ENCODE measurements at regions not wholly inside any gene's neighbourhood (a gene's known extent, or its start where the extent isn't known, plus 50 kb on each side); places are given as distances from the start of the nearest gene placed in this dataset.

DNA sequence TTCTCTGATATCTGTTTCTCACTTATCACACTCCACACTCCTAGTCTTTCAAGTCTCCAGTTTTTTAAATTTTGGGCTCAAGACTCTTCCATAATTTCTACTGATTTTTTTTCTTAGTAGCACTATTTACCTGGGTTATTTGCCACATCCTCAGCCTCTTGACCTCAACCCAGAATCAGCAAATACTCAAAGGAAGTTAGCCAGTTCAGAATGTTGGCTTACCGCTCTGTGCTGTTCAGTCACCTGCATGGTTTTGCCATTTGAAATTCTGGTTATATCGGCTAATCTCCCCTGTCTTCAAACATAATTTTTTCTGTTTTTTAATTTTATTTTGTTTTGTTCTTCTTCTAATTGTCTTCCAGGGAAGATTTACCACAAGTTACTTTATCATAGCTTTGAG, 412.6 kb downstream of the PTH2R start:
- POLR2A ChIA-PET = no interaction called here
- H3K4me3 Mint-ChIP-seq = no peak overlapping the region
- CTCF ChIA-PET = no interaction called here

DNA sequence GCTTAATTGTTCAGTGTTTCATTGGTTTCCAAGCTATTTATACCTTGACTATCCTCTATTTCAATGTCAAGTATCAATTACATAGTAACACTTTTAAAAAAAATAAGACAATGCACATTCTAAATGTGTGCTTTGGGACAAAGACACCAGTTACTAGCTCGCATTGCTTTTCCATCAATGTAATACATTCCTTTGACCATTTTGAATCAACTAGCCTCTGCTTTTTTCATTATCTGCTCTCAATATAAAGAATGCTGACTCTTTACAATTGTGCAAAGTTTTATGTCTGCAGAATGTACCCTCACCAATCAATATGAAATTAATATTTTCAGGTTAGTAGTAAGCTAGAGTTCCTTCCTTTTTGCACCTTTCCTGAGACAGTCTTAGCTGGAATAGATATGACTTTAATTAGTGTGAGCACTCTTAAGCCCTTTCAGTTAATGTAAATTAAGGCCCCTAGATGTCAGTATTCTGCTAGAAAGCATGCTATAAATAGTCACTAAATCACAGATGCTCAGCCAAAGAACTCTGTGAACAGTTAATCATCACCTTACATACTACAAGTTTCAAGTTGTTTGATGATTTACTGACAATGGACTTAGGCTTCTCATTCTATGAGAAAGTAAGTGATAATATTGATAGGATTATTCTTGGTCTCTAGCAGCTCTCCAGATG, 413.6 kb downstream of the PTH2R start:
- no peaks in the 10 kb centered on the region for H3K36me3 Mint-ChIP-seq
- POLR2A ChIA-PET = no interaction called here
- Histone ChIP-seq H3K36me3 (ENCODE audit: control insufficient read depth in 2 of 3, insufficient read depth in 3 of 3, low read length in 3 of 3) (no peaks in the 10 kb centered on the region), H3K27me3 (ENCODE audit: control insufficient read depth in 2 of 2, insufficient read depth in 2 of 2, low read length in 2 of 2) (no peaks in the 10 kb centered on the region), H3K9me3 (ENCODE audit: control insufficient read depth in 2 of 3, low read length in 3 of 3) (no peaks in the 10 kb centered on the region), H3K27ac (ENCODE audit: low read depth, low read length) (no peak overlapping the region), H3K4me1 (ENCODE audit: control insufficient read depth in 2 of 2, insufficient read depth in 2 of 2, low read length in 2 of 2) (no peaks in the 10 kb centered on the region), H3K4me3 (ENCODE audit: low read length) (no peak overlapping the region)
- no peaks in the 10 kb centered on the region for H3K27me3 Mint-ChIP-seq
- H3K27ac Mint-ChIP-seq = no peak overlapping the region
- ATAC-seq (no peak), DNase-seq (no peak)
- no peaks in the 10 kb centered on the region for H3K4me1 Mint-ChIP-seq
- CTCF ChIA-PET = no interaction called here
- H3K9me3 Mint-ChIP-seq = peaks cover 0 to 2% (median 0%) of the 10 kb centered on the region in 11 donors
- intact Hi-C loops (cut with micrococcal nuclease) = no loop called here
- H3K4me3 Mint-ChIP-seq = no peak overlapping the region

More for the DNA sequence above, 412.6 kb downstream of the PTH2R start:
- Mint-ChIP-seq H3K9me3 (peaks cover 0 to 2% (median 0%) of the 10 kb centered on the region in 11 donors), H3K36me3 (no peaks in the 10 kb centered on the region), H3K27ac (no peak overlapping the region), H3K27me3 (no peaks in the 10 kb centered on the region), H3K4me1 (no peaks in the 10 kb centered on the region)
- Histone ChIP-seq H3K27me3 (ENCODE audit: control insufficient read depth in 2 of 2, insufficient read depth in 2 of 2, low read length in 2 of 2) (no peaks in the 10 kb centered on the region), H3K27ac (ENCODE audit: low read depth, low read length) (no peak overlapping the region), H3K4me1 (ENCODE audit: control insufficient read depth in 2 of 2, insufficient read depth in 2 of 2, low read length in 2 of 2) (no peaks in the 10 kb centered on the region), H3K4me3 (ENCODE audit: low read length) (no peak overlapping the region), H3K9me3 (ENCODE audit: control insufficient read depth in 2 of 3, low read length in 3 of 3) (no peaks in the 10 kb centered on the region), H3K36me3 (ENCODE audit: control insufficient read depth in 2 of 3, insufficient read depth in 3 of 3, low read length in 3 of 3) (no peaks in the 10 kb centered on the region)
- DNase-seq = no peak
- intact Hi-C loops (cut with micrococcal nuclease) = no loop called here
- ATAC-seq = no peak

DNA sequence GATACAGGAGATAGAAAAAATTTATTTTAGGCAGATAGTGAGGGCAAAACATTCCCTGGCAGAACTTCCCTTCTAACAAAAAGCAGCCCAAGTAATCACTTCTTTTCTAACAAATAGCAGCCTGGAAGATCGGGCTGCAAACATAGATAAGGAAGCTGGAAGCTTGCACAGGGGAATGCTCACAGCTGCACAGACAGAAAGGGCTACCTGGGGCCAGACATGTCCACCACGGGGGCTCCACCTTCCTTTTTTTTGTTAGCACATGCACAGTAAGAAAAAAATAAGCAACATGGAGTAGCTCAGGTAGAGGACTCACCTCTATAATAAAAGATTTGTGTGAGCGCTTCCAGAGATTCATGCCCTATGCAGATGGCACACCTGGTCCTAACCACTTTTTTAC, 420.5 kb downstream of the PTH2R start:
- Histone ChIP-seq H3K4me1 (ENCODE audit: control insufficient read depth in 2 of 2, insufficient read depth in 2 of 2, low read length in 2 of 2) (no peaks in the 10 kb centered on the region), H3K4me3 (ENCODE audit: low read length) (no peak overlapping the region), H3K9me3 (ENCODE audit: control insufficient read depth in 2 of 3, low read length in 3 of 3) (no peaks in the 10 kb centered on the region), H3K27ac (ENCODE audit: low read depth, low read length) (no peak overlapping the region), H3K27me3 (ENCODE audit: control insufficient read depth in 2 of 2, insufficient read depth in 2 of 2, low read length in 2 of 2) (no peaks in the 10 kb centered on the region), H3K36me3 (ENCODE audit: control insufficient read depth in 2 of 3, insufficient read depth in 3 of 3, low read length in 3 of 3) (no peaks in the 10 kb centered on the region)
- POLR2A ChIA-PET = no interaction called here
- DNase-seq (no peak), ATAC-seq (no peak)
- Mint-ChIP-seq H3K36me3 (no peaks in the 10 kb centered on the region), H3K27me3 (no peaks in the 10 kb centered on the region), H3K4me3 (no peak overlapping the region), H3K27ac (no peak overlapping the region), H3K9me3 (peaks cover 0 to 12% (median 6%) of the 10 kb centered on the region in 11 donors), H3K4me1 (no peaks in the 10 kb centered on the region)
- intact Hi-C loops (cut with micrococcal nuclease) = no loop called here
- CTCF ChIA-PET = no interaction called here

DNA sequence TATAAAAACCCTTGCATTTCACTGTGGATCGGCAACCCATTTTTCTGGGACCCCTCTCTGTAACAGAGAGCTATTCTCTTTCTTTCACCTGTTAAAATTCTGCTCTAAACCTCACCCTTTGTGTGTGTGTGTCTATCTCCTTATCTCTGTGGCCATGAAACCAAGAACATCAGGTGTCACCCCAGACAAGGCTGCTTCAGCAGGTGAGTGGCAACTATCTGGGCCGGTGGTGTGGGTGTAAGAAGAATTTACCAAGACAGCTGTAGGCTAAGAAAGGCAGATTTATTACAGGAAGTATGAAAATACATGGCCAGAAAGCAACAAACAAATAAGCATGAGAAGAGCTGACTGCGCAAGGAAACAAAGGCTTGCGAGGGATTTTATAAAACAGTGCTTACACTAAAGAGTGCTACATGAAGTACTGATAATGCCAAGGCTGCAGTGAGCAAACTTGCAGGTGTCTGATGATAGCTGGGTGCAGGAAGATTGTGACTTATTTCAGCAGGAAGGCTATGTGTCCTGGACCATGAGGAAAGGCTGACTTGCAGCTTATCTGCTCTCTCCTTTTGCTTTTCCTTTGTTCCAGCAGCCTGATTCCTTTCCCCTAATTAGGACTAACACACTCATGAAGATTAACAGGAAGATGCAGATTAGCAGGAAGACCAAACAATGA, 421.1 kb downstream of the PTH2R start:
- no peak overlapping the region for H3K27ac ChIP-seq (ENCODE audit: low read depth, low read length)
- Mint-ChIP-seq H3K9me3 (peaks cover 0 to 13% (median 6%) of the 10 kb centered on the region in 11 donors), H3K4me1 (no peaks in the 10 kb centered on the region), H3K27ac (no peak overlapping the region), H3K27me3 (no peaks in the 10 kb centered on the region), H3K36me3 (no peaks in the 10 kb centered on the region), H3K4me3 (no peak overlapping the region)
- CTCF ChIA-PET = no interaction called here
- intact Hi-C loops (cut with micrococcal nuclease) = no loop called here
- no peak overlapping the region for H3K4me3 ChIP-seq (ENCODE audit: low read length)
- H3K4me1 ChIP-seq (ENCODE audit: control insufficient read depth in 2 of 2, insufficient read depth in 2 of 2, low read length in 2 of 2) = no peaks in the 10 kb centered on the region
- no peaks in the 10 kb centered on the region for H3K9me3 ChIP-seq (ENCODE audit: control insufficient read depth in 2 of 3, low read length in 3 of 3)
- ATAC-seq (no peak), DNase-seq (no peak)
- no peaks in the 10 kb centered on the region for H3K27me3 ChIP-seq (ENCODE audit: control insufficient read depth in 2 of 2, insufficient read depth in 2 of 2, low read length in 2 of 2)
- no peaks in the 10 kb centered on the region for H3K36me3 ChIP-seq (ENCODE audit: control insufficient read depth in 2 of 3, insufficient read depth in 3 of 3, low read length in 3 of 3)
- POLR2A ChIA-PET = no interaction called here

DNA sequence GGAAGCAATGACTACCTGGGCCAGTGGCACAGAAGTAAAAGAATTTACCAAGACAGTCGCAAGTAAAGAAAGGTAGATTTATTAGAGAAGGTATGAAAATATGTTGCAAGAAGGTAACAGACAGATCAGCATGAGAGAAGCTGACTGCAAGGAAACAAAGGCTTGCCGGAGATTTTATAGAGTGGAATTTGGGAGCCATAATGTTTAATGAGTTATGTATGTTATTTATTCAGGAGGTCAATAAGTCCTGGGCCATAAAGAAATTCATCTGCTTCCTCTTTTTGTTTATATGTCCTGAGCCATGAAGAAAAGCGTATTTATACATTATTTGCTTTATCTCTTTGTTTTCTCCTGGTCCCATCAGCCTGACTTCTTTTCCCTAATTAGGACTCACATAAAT, 423.6 kb downstream of the PTH2R start:
- no peak overlapping the region for H3K4me3 ChIP-seq (ENCODE audit: low read length)
- POLR2A ChIA-PET = no interaction called here
- Mint-ChIP-seq H3K27me3 (no peaks in the 10 kb centered on the region), H3K4me3 (no peak overlapping the region), H3K9me3 (peaks cover 0 to 29% (median 7%) of the 10 kb centered on the region in 11 donors), H3K27ac (no peak overlapping the region), H3K36me3 (no peaks in the 10 kb centered on the region), H3K4me1 (no peaks in the 10 kb centered on the region)
- CTCF ChIA-PET = no interaction called here
- intact Hi-C loops (cut with micrococcal nuclease) = no loop called here
- H3K9me3 ChIP-seq (ENCODE audit: control insufficient read depth in 2 of 3, low read length in 3 of 3) = no peaks in the 10 kb centered on the region
- no peak for ATAC-seq
- H3K36me3 ChIP-seq (ENCODE audit: control insufficient read depth in 2 of 3, insufficient read depth in 3 of 3, low read length in 3 of 3) = no peaks in the 10 kb centered on the region
- no peak overlapping the region for H3K27ac ChIP-seq (ENCODE audit: low read depth, low read length)
- H3K27me3 ChIP-seq (ENCODE audit: control insufficient read depth in 2 of 2, insufficient read depth in 2 of 2, low read length in 2 of 2) = no peaks in the 10 kb centered on the region
- no peak for DNase-seq
- no peaks in the 10 kb centered on the region for H3K4me1 ChIP-seq (ENCODE audit: control insufficient read depth in 2 of 2, insufficient read depth in 2 of 2, low read length in 2 of 2)

DNA sequence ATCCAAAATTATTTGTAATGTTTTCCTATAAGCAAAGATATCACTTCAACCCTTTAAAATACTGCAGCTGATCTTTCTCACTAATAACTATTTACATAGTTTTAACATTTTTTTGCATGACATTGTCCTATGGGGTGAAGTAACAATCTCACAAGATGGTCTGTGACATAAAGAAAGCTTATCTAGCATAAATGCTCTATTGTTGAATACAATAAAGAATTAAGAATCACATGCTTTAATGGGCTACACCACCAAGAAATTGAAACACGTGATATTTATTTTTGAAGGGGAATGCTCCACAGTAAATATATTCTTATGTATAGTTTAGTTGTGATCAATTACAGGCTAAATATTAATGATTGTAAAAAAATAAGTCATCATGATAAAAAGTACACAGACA, 441.1 kb downstream of the PTH2R start:
- Histone ChIP-seq H3K4me1 (ENCODE audit: control insufficient read depth in 2 of 2, insufficient read depth in 2 of 2, low read length in 2 of 2) (no peaks in the 10 kb centered on the region), H3K27ac (ENCODE audit: low read depth, low read length) (no peak overlapping the region), H3K4me3 (ENCODE audit: low read length) (no peak overlapping the region), H3K27me3 (ENCODE audit: control insufficient read depth in 2 of 2, insufficient read depth in 2 of 2, low read length in 2 of 2) (no peaks in the 10 kb centered on the region), H3K36me3 (ENCODE audit: control insufficient read depth in 2 of 3, insufficient read depth in 3 of 3, low read length in 3 of 3) (no peaks in the 10 kb centered on the region), H3K9me3 (ENCODE audit: control insufficient read depth in 2 of 3, low read length in 3 of 3) (peaks cover 0 to 7% (median 0%) of the 10 kb centered on the region in 3 experiments)
- Mint-ChIP-seq H3K4me1 (no peaks in the 10 kb centered on the region), H3K27me3 (no peaks in the 10 kb centered on the region), H3K4me3 (no peak overlapping the region), H3K27ac (no peak overlapping the region), H3K36me3 (peaks cover 0 to 3% (median 0%) of the 10 kb centered on the region in 5 donors), H3K9me3 (peaks cover 0 to 32% (median 8%) of the 10 kb centered on the region in 11 donors)
- ChIA-PET POLR2A (no interaction called here), CTCF (no interaction called here)
- no peak for DNase-seq
- intact Hi-C loops (cut with micrococcal nuclease) = no loop called here
- ATAC-seq = no peak

DNA sequence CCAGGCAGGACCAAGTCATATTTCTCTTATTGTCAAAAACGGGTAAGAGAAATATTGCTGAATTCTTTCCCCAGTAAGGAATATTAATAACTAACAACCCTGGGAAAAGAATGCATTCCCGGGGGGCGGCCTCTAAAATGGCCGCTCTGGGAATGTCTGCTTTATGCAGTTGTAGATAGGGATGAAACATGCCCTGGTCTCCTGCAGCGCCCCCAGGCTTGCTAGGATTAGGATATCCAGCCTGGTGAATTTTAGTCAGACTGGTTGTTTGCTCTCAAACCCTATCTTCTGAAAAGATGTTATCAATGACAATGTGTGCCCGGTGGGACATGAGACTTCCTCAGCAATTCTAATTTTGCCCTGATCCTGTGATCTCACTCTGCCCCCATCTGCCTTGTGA, 448.1 kb downstream of the PTH2R start:
- Histone ChIP-seq H3K4me3 (ENCODE audit: low read length) (no peak overlapping the region), H3K27ac (ENCODE audit: low read depth, low read length) (no peak overlapping the region), H3K4me1 (ENCODE audit: control insufficient read depth in 2 of 2, insufficient read depth in 2 of 2, low read length in 2 of 2) (no peaks in the 10 kb centered on the region), H3K36me3 (ENCODE audit: control insufficient read depth in 2 of 3, insufficient read depth in 3 of 3, low read length in 3 of 3) (no peaks in the 10 kb centered on the region), H3K27me3 (ENCODE audit: control insufficient read depth in 2 of 2, insufficient read depth in 2 of 2, low read length in 2 of 2) (no peaks in the 10 kb centered on the region), H3K9me3 (ENCODE audit: control insufficient read depth in 2 of 3, low read length in 3 of 3) (no peaks in the 10 kb centered on the region)
- peaks cover 0 to 6% (median 0%) of the 10 kb centered on the region in 5 donors for H3K36me3 Mint-ChIP-seq
- no peak for DNase-seq
- H3K27me3 Mint-ChIP-seq = no peaks in the 10 kb centered on the region
- peaks cover 4 to 40% (median 21%) of the 10 kb centered on the region in 11 donors for H3K9me3 Mint-ChIP-seq
- no peak overlapping the region for H3K4me3 Mint-ChIP-seq
- ATAC-seq = no peak
- CTCF ChIA-PET = no interaction called here
- no peaks in the 10 kb centered on the region for H3K4me1 Mint-ChIP-seq
- POLR2A ChIA-PET = no interaction called here
- intact Hi-C loops (cut with micrococcal nuclease) = no loop called here
- H3K27ac Mint-ChIP-seq = no peak overlapping the region

Measured in naive thymus-derived CD4-positive, alpha-beta T cell (primary cell).